Brain pericyte (primary cell): ENCODE measurements at regions not wholly inside any gene's neighbourhood (a gene's known extent, or its start where the extent isn't known, plus 50 kb on each side); places are given as distances from the start of the nearest gene placed in this dataset.

Source experiments
- DNase-seq: peaks from one replicate; pipeline ENCODE4 v3.0.0-alpha.2; 2012; ENCODE audit warnings: low read depth, low spot score

DNA sequence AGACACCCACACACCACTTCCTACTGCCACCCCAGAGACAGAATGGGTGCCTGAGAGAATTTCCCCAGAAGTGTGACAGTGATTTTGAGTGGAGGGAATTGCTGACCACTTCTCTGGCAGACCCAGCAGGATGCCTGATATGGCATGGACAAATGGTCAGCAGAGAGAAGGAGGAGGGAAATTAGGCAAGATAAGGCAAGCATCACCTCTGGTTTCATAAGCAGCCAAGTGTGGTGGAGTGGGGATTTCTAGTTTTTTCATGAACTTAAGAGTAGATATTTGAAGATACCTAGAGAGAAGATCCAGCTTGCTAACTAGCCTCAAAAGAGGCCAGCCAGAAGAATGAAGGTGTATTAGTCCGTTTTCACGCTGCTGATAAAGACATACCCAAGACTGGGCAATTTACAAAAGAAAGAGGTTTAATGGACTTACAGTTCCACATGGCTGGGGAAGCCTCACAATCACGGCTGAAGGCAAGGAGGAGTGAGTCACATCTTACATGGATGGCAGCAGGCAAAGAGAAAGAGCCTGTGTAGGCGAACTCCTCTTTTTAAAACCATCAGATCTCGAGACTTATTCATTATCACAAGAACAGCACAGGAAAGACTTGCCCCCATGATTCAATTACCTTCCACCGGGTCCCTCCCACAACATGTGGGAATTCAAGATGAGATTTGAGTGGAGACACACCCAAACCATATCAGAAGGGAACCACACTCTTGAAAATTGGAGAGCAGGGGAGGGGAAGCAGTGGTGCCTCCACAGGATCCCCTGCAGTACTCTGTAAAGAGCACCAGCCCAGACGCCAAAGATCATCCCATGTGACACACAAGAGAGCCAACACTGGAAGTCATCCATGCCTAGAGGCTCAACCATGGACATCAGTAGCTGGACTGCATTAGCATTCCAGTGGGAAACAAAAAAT, 64.2 kb downstream of the RBM43 start:
- DNase-seq: no peak

- DNase-seq: no peak
Observed at GRCh38 chr2:151193576-151193975, 68.1 kb downstream of the RBM43 start.

- DNase-seq: no peak
Observed at GRCh38 chr2:151192681-151193080, 69.0 kb downstream of the RBM43 start.

DNA sequence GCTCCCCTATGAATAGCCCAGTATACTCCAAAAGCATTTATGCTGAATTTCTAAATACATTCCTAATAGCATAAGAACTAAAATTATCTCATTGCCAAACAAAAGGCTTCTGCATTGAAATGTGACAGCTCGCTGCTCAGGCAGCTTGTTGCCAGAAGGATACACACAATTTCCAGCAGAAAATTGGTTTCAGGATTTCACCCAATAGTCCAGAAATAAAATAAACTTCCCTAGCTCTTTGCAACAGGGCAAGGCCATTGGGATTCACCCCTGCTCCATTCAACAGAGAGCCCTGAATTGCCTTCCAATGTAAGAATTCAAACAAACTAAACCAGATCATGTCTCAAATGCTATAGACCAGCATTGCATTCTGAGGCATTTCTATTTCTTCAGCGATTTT, 70.7 kb downstream of the RBM43 start:
- DNase-seq: no peak

- no peak for DNase-seq
Observed at GRCh38 chr2:151189125-151189524, 72.5 kb downstream of the RBM43 start.

DNA sequence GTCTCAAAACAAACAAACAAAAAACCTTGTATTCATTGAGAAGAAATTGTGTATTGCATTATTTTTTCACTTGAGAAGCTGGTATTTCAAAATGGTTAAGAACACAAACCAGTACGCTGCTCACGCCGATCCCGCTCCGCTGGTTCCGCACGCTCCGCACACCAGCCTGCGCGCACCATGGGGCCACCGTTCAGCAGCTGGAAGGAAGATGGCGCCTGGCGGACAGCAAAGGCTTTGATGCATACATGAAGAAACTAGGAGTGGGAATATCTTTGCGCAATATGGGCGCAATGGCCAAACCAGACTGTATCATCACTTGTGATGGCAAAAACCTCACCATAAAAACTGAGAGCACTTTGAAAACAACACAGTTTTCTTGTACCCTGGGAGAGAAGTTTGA, 75.7 kb downstream of the RBM43 start:
- DNase-seq: no peak

DNA sequence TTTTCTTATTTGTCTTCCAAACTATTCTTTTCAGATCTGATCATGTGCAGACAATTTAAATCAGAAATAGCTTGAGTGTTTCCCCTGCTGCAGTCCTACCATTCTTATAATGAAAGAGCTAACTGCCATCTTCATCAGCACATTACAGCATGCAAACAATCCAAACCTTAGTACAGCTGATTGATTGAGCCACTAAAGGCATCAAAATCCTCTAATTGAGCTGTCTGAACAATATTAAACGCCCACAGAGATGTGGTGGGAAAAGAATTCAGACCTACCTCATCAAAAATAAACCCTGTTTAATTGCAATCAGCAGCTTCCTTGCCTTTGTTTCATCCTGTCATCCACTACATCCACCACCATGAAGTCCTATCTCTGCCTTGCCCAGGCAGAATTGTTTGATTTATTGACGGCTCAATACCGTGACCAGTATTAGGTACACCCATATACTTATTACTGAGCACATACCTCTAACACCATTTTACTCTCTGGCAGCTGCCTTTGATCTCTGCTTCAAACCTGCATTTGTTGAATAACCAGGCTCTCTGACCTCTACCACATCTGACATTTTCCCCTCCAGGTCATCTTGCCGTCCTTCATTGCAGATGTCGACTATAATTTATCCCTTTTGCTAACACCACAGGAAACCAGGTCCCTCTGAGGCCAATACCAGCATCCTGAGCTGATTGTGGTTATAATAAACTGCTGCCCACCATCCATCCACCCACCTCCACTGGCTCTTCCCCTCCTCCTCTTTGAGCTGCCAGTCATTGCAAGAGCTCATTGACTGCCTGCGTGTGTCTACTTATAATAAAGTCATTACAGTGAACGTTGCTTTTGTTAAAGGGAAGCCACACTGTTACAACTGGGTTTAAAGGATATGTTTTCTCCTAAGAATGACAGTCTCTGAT, 78.5 kb downstream of the RBM43 start:
- no peak for DNase-seq

GRCh38 chr2:151182396-151182795, 79.3 kb downstream of the RBM43 start:
- no peak for DNase-seq

DNA sequence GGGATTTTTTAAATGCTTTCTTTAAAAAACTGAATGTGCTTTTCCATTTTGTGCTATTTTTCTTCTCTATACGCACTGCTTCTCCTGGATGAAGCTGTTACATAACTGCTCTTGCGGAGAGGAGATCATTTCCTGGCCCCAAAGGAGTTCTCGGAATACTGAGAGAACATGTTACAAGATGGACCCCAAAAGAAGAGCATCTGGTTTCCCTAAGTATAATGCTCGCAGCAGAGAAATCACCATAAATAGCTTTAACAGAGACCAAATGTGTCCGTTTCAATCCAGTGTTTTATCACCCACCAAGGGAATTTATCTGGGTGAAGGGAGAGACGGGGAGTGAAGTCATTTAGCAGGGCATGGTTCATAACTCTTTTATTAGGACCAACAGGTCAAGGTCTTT, 80.1 kb downstream of the RBM43 start:
- DNase-seq: no peak

DNA sequence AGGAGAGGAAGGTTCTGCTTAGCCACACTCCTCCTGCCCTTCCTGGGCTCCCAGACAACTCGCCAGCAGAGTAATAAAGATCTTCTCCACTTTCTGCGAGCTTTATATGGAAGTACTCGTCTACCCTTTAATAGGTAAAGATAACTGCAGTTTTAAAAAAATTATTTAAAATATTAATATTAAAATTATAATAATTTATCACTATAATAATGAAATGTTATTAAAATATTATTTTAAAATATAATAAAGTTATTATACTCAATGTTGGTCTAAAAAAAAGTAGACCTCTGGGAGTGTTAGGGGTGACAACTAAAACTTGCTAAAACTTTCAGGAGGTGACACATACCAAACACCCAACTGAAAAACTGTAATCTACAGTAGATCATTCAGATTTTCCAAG, 81.5 kb downstream of the RBM43 start:
- no peak for DNase-seq

- no peak for DNase-seq
Observed at GRCh38 chr2:151178207-151178606, 83.5 kb downstream of the RBM43 start.

DNA sequence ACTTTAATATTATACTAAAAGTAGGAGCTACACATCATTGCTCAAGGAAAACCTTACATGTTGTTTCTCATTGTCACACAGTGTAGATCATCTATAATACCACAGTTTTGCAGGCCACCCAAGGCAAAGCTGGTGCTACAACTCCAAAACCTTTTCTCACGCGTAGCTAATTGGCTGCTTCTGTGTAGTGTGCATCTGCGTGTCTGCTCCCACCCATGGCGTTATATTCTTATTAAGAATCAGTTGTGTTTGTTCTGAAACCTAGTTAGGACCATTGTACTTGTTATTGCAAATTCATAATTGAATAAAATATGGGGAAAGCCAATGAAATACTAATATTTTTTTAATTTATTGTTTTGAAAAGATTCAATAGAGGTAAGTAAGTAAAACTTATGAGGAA, 83.9 kb downstream of the RBM43 start:
- no peak for DNase-seq

DNA sequence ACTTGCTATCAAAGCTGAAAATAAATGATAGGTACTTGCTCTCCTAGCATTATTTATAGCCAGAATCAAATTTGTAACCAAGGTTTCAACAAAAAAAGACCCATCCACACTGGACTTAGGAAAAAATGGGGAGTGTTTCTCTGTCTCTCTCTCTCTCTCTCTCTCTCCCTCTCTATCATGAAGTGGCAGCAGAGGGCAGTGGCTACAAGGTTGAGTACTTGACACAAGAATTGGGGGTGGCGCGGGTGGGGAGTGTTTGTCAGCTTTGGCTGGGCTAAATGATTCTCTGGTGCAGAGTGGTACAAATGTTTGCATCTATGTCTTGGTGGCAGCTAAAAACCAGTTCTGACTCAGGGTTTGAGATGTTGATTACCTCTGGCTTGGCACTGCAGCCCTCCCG, 85.0 kb downstream of the RBM43 start:
- no peak for DNase-seq

- DNase-seq: no peak
Observed at GRCh38 chr2:151175864-151176263, 85.8 kb downstream of the RBM43 start.

DNA sequence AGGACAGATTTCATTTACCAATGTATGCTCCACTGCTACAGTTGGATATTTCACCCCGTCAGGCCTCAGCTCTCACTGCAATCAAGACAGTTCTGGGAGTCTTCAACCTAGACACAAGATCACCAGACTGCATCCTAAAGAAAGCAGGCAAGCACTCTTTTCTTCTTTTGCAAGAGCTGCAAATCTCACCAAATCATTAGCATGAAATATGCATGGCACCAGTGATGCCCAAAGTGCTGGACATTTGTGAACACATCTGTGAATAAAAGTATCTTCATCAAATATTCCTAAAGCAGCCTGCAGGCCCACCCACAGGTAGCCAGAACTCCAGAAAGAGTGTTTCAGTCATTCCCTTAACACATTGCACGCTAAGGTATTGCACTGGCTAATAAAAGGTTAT, 87.5 kb downstream of the RBM43 start:
- no peak for DNase-seq

DNA sequence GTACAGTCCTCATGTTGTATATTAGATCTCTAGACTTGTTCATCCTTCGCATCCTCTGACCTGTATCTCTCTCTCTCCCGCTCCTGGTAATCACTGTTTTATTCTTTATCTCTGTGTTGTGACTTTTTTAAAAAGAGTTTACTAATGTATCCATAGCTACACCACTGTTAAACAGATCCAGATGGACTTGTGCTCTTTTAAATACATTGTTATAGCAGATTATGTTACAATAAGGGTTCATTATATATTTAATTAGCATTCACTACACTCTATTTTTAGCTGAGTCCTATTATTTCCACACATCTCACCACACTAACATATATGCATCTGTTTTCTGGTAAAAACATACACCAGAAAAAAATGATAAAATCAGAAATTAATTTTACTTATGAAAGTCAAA, 90.5 kb downstream of the RBM43 start:
- DNase-seq: no peak

GRCh38 chr2:151166410-151166809, 95.3 kb downstream of the RBM43 start:
- DNase-seq: no peak

- DNase-seq: no peak
Observed at GRCh38 chr2:151165105-151165684, 96.5 kb downstream of the RBM43 start.

DNA sequence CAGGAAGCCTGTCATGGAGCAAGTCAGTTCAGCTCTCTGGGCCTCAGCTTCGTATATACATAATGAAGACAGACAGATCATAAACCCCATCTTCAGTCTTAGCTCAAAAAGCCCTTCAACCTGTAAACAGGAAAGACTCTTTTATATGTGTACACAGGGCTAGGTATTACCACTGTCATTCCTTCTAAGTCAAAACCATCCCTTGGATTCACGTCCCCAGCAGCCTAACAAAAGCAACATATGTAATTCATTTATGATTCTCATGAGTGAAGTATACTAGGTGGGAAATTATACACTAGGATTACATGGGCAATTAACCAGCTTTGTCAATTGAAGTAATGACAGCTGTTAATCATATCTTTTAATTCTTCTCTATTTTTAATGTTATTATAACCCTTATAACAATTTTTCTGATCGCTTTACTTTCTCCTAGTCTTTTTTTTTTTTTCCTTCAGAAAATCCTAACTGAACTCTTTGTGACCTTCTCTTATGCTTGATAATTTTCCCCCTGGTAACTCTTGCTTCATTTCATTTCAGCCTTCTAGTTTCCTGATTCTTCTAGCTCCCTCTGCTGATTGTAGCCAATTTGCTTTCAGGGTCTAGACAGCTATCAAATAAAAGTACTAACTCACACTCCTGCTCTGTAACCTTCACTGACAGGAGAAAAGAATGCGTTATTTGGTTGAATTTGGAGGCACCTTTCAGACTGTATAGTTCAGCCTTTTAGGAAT, 99.7 kb downstream of the RBM43 start:
- DNase-seq: no peak

DNA sequence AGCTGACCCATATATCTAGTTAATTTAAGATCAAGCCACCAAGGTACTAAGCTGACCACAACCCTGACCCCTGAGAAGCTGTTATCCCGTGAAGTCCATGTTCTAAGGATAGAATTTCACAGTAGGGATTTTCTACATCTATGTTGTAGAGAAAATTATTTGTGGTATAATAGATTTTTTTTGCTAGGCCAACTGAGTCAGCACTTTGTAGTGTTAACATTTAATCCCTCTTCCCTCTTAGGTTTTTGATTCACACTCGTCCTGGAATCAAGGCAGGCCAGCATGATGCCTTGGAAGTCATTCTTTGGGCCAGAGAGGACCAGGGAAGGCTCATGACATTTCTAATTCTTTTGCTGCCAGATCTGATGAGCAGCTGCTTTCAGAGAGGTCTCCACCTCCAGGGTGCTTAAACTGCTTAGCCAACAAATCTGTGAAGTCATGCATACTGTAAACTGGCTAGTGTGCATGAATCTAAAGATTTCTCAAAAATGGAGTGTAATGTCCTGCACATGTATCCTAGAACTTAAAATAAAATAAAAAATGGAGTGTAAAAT, 102.5 kb downstream of the RBM43 start:
- DNase-seq: no peak

DNA sequence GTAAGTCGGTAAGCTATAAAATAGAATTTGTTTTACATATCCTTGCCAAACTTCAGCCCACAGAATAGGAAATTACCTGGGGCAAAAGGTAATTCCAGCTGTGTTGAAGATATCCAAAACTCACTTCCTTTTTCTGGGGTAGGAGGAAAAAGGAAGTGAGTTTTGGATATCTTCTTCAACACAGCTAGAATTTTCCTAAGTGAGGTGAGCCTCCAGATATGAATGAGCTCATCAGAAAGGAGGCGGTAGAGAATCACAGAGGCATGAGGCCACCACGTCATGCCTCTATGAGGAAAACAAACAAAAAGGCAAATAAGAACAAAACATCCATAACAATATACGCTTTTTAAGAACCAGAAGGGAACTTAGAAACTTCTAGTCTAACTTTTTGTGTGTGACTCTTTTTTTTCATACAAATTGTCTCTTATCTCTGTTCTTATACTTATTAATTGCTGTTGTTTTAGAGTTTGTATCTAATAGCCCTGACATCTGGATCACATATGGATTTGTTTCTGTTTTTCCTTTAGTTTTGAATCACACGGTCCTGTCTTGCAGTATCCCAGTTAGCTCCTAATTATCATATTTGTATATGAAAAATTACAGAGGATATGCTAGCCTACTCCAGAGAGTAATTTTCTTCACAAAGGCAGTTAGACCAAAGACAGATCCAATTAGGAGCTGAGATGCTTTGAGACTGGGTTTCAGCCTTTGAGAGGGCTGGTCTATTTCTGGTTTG, 104.5 kb downstream of the RBM43 start:
- DNase-seq: no peak
